ENCODE measurements at regions not wholly inside any gene's neighbourhood (a gene's known extent, or its start where the extent isn't known, plus 50 kb on each side); places are given as distances from the start of the nearest gene placed in this dataset.

- H4K8ac ChIP-seq (ENCODE audit: extremely low read depth, insufficient read depth, low read length) = no peak overlapping the region
- H4K91ac ChIP-seq (replicated peaks; ENCODE audit: insufficient read length, low read length) = no peak overlapping the region
- H3K4me1 ChIP-seq (replicated peaks in 1 of 4; ENCODE audit: control insufficient read depth in 3 of 4, insufficient read depth in 4 of 4, low read length in 3 of 4) = no peaks in the 10 kb centered on the region
- H3K18ac ChIP-seq (ENCODE audit: extremely low read depth, low read length) = no peak overlapping the region
- H2AK5ac ChIP-seq (ENCODE audit: low read depth, low read length) = no peak overlapping the region
- H3K27me3 ChIP-seq (replicated peaks in 1 of 4; ENCODE audit: control insufficient read depth in 3 of 4, extremely low read depth in 1 of 4, insufficient read depth in 3 of 4, low read length in 3 of 4) = no peaks in the 10 kb centered on the region
- H3K36me3 ChIP-seq (ENCODE audit: control insufficient read depth in 2 of 4, insufficient read depth in 4 of 4, low read length in 3 of 4) = no peaks in the 10 kb centered on the region
- CTCF ChIA-PET (ENCODE audit: partially characterized antibody) = interaction anchor here (1.0 kb wide), 2 partner anchors 48 to 59 kb away, joined by 3 to 4 read pairs; no protein-coding TSS in a partner anchor
- H3K27ac ChIP-seq (ENCODE audit: low read depth, low read length) = no peak overlapping the region
- H2BK12ac ChIP-seq (ENCODE audit: low read depth, low read length) = no peak overlapping the region
- no peaks in the 10 kb centered on the region for H4K20me1 ChIP-seq (replicated peaks in 1 of 2; ENCODE audit: control insufficient read depth in 1 of 2, insufficient read depth in 2 of 2, low read length in 2 of 2)
- no peak overlapping the region for H4K5ac ChIP-seq (ENCODE audit: insufficient read length, low read depth, low read length)
- H3K4ac ChIP-seq (replicated peaks; ENCODE audit: insufficient read length, low read depth, low read length) = no peak overlapping the region
- H3K23me2 ChIP-seq (ENCODE audit: low read depth, low read length) = no peaks in the 10 kb centered on the region
- H2AFZ ChIP-seq (ENCODE audit: low read length) = no peak overlapping the region
- H3K79me2 ChIP-seq (ENCODE audit: control insufficient read depth in 1 of 2, insufficient read depth in 2 of 2, low read length in 2 of 2) = no peaks in the 10 kb centered on the region
- no peak overlapping the region for H3K9ac ChIP-seq (replicated peaks in 1 of 4; ENCODE audit: extremely low read depth in 1 of 4, low read depth in 3 of 4, low read length in 3 of 4)
- H3K9me3 ChIP-seq (ENCODE audit: insufficient read depth in 2 of 2, low read depth in 1 of 2, low read length in 1 of 2) = 0 out of 4 replicates have a peak, but pooled peaks cover 0 to 2% of the 10 kb centered on the region in 2 experiments
- no peak overlapping the region for H2BK120ac ChIP-seq (replicated peaks; ENCODE audit: low read depth, low read length)
- FAIRE-seq = no peak
- no peak overlapping the region for H3K23ac ChIP-seq (ENCODE audit: insufficient read length)
- no peak overlapping the region for H3K4me2 ChIP-seq (ENCODE audit: insufficient read depth in 1 of 2, low read depth in 2 of 2, low read length in 2 of 2)
- no peak overlapping the region for H2BK5ac ChIP-seq (ENCODE audit: low read depth, low read length)
- no peak for DNase-seq (ENCODE audit: low read depth in 1 of 2, low spot score in 2 of 2)
- H2BK20ac ChIP-seq (ENCODE audit: low read length) = no peak overlapping the region
- H3K14ac ChIP-seq (ENCODE audit: insufficient read length) = no peak overlapping the region
- no peak overlapping the region for H2BK15ac ChIP-seq (ENCODE audit: low read length)
- POLR2A ChIA-PET (ENCODE audit: partially characterized antibody) = no interaction called here
- H3K56ac ChIP-seq (replicated peaks; ENCODE audit: insufficient read length, low read depth, low read length) = no peak overlapping the region
- H3K79me1 ChIP-seq (ENCODE audit: low read depth, low read length) = no peaks in the 10 kb centered on the region
- WGBS, 2 experiments (ENCODE audit: extremely low coverage in 1 of 2, insufficient coverage in 1 of 2, insufficient read length in 1 of 2, insufficient replicate concordance in 2 of 2, low coverage in 1 of 2, low lambda C conversion rate in 2 of 2, missing lambda C conversion rate in 1 of 2) = 87% methylated on average over 5 of the region's 5 CpGs; no CpG with 5 or more reads in 1 of the 2 experiments
- H3K4me3 ChIP-seq (ENCODE audit: extremely low read depth in 1 of 4, insufficient read depth in 2 of 4, low read depth in 3 of 4, low read length in 4 of 4) = no peak overlapping the region
- TF ChIP-seq SP2 (IDR thresholded peaks at IDR 0.05; ENCODE audit: low read length) = no peak
- no peak for TF ChIP-seq CHD1 (IDR thresholded peaks at IDR 0.05; ENCODE audit: low read depth, low read length)
- TF ChIP-seq SRF (IDR thresholded peaks at IDR 0.05; ENCODE audit: low read depth, low read length) = no peak
- TF ChIP-seq TCF12 (IDR thresholded peaks at IDR 0.05; ENCODE audit: low read depth, low read length) = no peak
- no peak for TF ChIP-seq RNF2 (IDR thresholded peaks at IDR 0.05; ENCODE audit: borderline replicate concordance, low read depth, low read length, missing control alignments, poor library complexity, severe bottlenecking)
- no peak for TF ChIP-seq ASH2L (IDR thresholded peaks at IDR 0.05; ENCODE audit: low read length)
- no peak for TF ChIP-seq FOSL1 (IDR thresholded peaks at IDR 0.05; ENCODE audit: insufficient read depth, low read depth, low read length)
- TF ChIP-seq CBX8 (IDR thresholded peaks at IDR 0.05; ENCODE audit: borderline replicate concordance, low read depth, low read length) = no peak
- no peak for TF ChIP-seq TAF7 (optimal IDR thresholded peaks at IDR 0.05; ENCODE audit: borderline replicate concordance, low read depth, low read length)
- TF ChIP-seq POU5F1 (IDR thresholded peaks at IDR 0.05; ENCODE audit: low read depth, low read length) = no peak
- TF ChIP-seq EZH2 (IDR thresholded peaks at IDR 0.05; ENCODE audit: low read depth, low read length, severe bottlenecking) = no peak
- TF ChIP-seq RAD21 (IDR thresholded peaks at IDR 0.05 in 1 of 2, conservative IDR thresholded peaks at IDR 0.05 in 1 of 2; ENCODE audit: low read depth in 2 of 2, low read length in 2 of 2) = no peak
- TF ChIP-seq CREB1 (IDR thresholded peaks at IDR 0.05) = no peak
Observed at GRCh38 chr2:117726747-117727146, 87.7 kb upstream of the DDX18 start.
